Adrenal gland (tissue), 9 donors: ENCODE measurements at regions not wholly inside any gene's neighbourhood (a gene's known extent, or its start where the extent isn't known, plus 50 kb on each side); places are given as distances from the start of the nearest gene placed in this dataset.

ENCODE experiments used
- DNase-seq, 7 donors: peaks; one replicate each; pipeline ENCODE4 v3.0.0-alpha.2; 2019 to 2020
- H3K27ac ChIP-seq, 5 donors: fragments of 200-600 bp; sonication (generic) in 4 of 5; 1 replicate in 3 of 5; 2 replicates in 2 of 5; pipeline versions ENCODE4 v1.5.1 to v1.8.0; 2016 to 2020; ENCODE audit warnings: mild to moderate bottlenecking in 1 of 5
- H3K27me3 ChIP-seq: fragments of 200-600 bp; 2 replicates; pipeline ENCODE4 v1.8.0; 2021
- H3K36me3 ChIP-seq, 2 donors: fragments of 200-600 bp; replicated peaks in 1 of 2; 1 replicate in 1 of 2; 2 replicates in 1 of 2; pipeline versions ENCODE4 v1.5.1 to v1.8.0; 2018 to 2022
- H3K4me1 ChIP-seq, 2 donors: fragments of 200-600 bp; replicated peaks in 1 of 2; 1 replicate in 1 of 2; 2 replicates in 1 of 2; pipeline versions ENCODE4 v1.5.1 to v1.8.0; 2018 to 2021
- H3K4me3 ChIP-seq, 4 donors: fragments of 200-600 bp; sonication (generic) in 3 of 4; one replicate each; pipeline ENCODE4 v1.5.1; 2016 to 2018
- H3K9me3 ChIP-seq, 3 donors: fragments of 200-600 bp; sonication (generic) in 1 of 3; replicated peaks in 1 of 3; 1 replicate in 2 of 3; 2 replicates in 1 of 3; pipeline versions ENCODE4 v1.5.1 to v1.8.0; 2016 to 2021
- CTCF ChIP-seq, 6 experiments: fragments of 450-650 bp in 4 of 6; fragments of 200-600 bp in 2 of 6; sonication (generic) in 1 of 6; IDR thresholded peaks; 1 replicate in 5 of 6; 2 replicates in 1 of 6; pipeline versions ENCODE4 v1.5.1 to v1.8.0; 2016 to 2021; ENCODE audit warnings: antibody characterized with exemption in 6 of 6, mild to moderate bottlenecking in 2 of 6, moderate library complexity in 1 of 6
- POLR2A ChIP-seq, 2 donors: fragments of 450-650 bp; IDR thresholded peaks; one replicate each; pipeline ENCODE4 v1.6.1; 2017; ENCODE audit warnings: antibody characterized with exemption in 2 of 2, mild to moderate bottlenecking in 2 of 2, moderate library complexity in 1 of 2
- WGBS, 4 donors: extraction: QIAGEN DNeasy Blood & Tissue Kit in 2 of 4; methylation state at CpG; one replicate each; pipeline versions ENCODE4 v1.1.5 to v1.1.7; 2013 to 2017; 5-methylcytosine and 5-hydroxymethylcytosine counted together
- intact Hi-C, 2 donors: fragments of 100-400 bp; cut with DNase I; formaldehyde crosslinking; loops; one replicate each; pipeline versions ENCODE4 v1.14.1 to v1.15.0; 2022 to 2023
- donor health status: healthy with polysubstance abuse.
- donor health status: Bipolar disorder and iron deficiency.
- donor health status: DM: yes; HTN: yes; CAD: no.
- donor health status: DM: no; HTN: no; CAD: no.
- donor health status: DM: no; HTN: no; CAD: no.

- Histone ChIP-seq H3K27ac (no peak overlapping the region), H3K36me3 (no peaks in the 10 kb centered on the region), H3K4me1 (no peaks in the 10 kb centered on the region), H3K9me3 (no peaks in the 10 kb centered on the region), H3K4me3 (no peak overlapping the region), H3K27me3 (no peaks in the 10 kb centered on the region)
- no peak for DNase-seq
- TF ChIP-seq POLR2A (IDR thresholded peaks at IDR 0.05) (no peak), CTCF (IDR thresholded peaks at IDR 0.05) (no peak)
- 73 to 87% (median 82%) methylated on average over 3 of the region's 3 CpGs for WGBS, 4 donors
- intact Hi-C loops = no loop called here
Observed at GRCh38 chr2:33791625-33792024, 192.5 kb upstream of the FAM98A start.

GRCh38 chr2:33788044-33788443 is 188.9 kb upstream of the FAM98A start:
- intact Hi-C loops = no loop called here
- TF ChIP-seq POLR2A (IDR thresholded peaks at IDR 0.05) = no peak
- TF ChIP-seq CTCF (IDR thresholded peaks at IDR 0.05) = no peak
- H3K27me3 ChIP-seq = no peaks in the 10 kb centered on the region
- H3K4me3 ChIP-seq = no peak overlapping the region
- WGBS, 4 donors = 83 to 93% (median 87%) methylated on average over 1 of the region's 1 CpG
- H3K36me3 ChIP-seq = no peaks in the 10 kb centered on the region
- no peak for DNase-seq
- H3K9me3 ChIP-seq = no peaks in the 10 kb centered on the region
- no peak overlapping the region for H3K27ac ChIP-seq
- no peaks in the 10 kb centered on the region for H3K4me1 ChIP-seq

GRCh38 chr2:33786881-33787280 is 187.8 kb upstream of the FAM98A start:
- intact Hi-C loops = no loop called here
- DNase-seq = no peak
- H3K9me3 ChIP-seq = no peaks in the 10 kb centered on the region
- no peaks in the 10 kb centered on the region for H3K4me1 ChIP-seq
- H3K36me3 ChIP-seq = no peaks in the 10 kb centered on the region
- H3K4me3 ChIP-seq = no peak overlapping the region
- no peaks in the 10 kb centered on the region for H3K27me3 ChIP-seq
- no peak for TF ChIP-seq CTCF (IDR thresholded peaks at IDR 0.05)
- no peak overlapping the region for H3K27ac ChIP-seq
- 72 to 85% (median 78%) methylated on average over 5 of the region's 5 CpGs for WGBS, 4 donors

GRCh38 chr2:33785201-33786106 is 186.4 kb upstream of the FAM98A start:
- no peaks in the 10 kb centered on the region for H3K4me1 ChIP-seq
- TF ChIP-seq POLR2A (IDR thresholded peaks at IDR 0.05) = no peak
- no peak for TF ChIP-seq CTCF (IDR thresholded peaks at IDR 0.05)
- no peaks in the 10 kb centered on the region for H3K36me3 ChIP-seq
- intact Hi-C loops = no loop called here
- no peaks in the 10 kb centered on the region for H3K9me3 ChIP-seq
- WGBS, 4 donors = 63 to 73% (median 70%) methylated on average over 4 of the region's 4 CpGs
- H3K4me3 ChIP-seq = no peak overlapping the region
- no peak for DNase-seq
- no peaks in the 10 kb centered on the region for H3K27me3 ChIP-seq
- H3K27ac ChIP-seq = no peak overlapping the region
